HepG2 (cell line): ENCODE measurements at regions not wholly inside any gene's neighbourhood (a gene's known extent, or its start where the extent isn't known, plus 50 kb on each side); places are given as distances from the start of the nearest gene placed in this dataset.
A peak's percentile ranks its signal among the peaks of the same experiment; 100 is the strongest.

Experiments
- DMAP1 ChIP-seq: IDR thresholded peaks from 2 replicates; pipeline ENCODE4 v1.6.1; 2016
- GFI1 ChIP-seq: sonication (generic); formaldehyde crosslinking; IDR thresholded peaks from 2 replicates; pipeline ENCODE4 v1.5.0; 2020; ENCODE audit warnings: missing genetic modification reagents, mild to moderate bottlenecking, borderline replicate concordance
- HES4 ChIP-seq: sonication (generic); formaldehyde crosslinking; IDR thresholded peaks from 2 replicates; pipeline ENCODE4 v1.9.0; 2021; ENCODE audit warnings: mild to moderate bottlenecking, missing genetic modification reagents, borderline replicate concordance
- MAFK ChIP-seq, 2 experiments: IDR thresholded peaks in 1 of 2; conservative IDR thresholded peaks in 1 of 2; 2 replicates each; pipeline ENCODE4 v1.6.1; 2011; ENCODE audit warnings: improper control_type of control experiment in 2 of 2, low read length in 2 of 2
- MXI1 ChIP-seq: IDR thresholded peaks from 3 replicates; pipeline ENCODE4 v1.6.1; 2012; ENCODE audit warnings: low read depth, low read length, inconsistent platforms, borderline replicate concordance
- NCOA2 ChIP-seq: sonication (generic); formaldehyde crosslinking; IDR thresholded peaks from 2 replicates; pipeline ENCODE4 v1.8.0; 2022; ENCODE audit warnings: inconsistent platforms
- NFE2L1 ChIP-seq: sonication (generic); formaldehyde crosslinking; IDR thresholded peaks from 2 replicates; pipeline ENCODE4 v1.4.0; 2020; ENCODE audit warnings: missing genetic modification reagents, mild to moderate bottlenecking, borderline replicate concordance
- NR1H2 ChIP-seq: sonication (generic); formaldehyde crosslinking; IDR thresholded peaks from 2 replicates; pipeline ENCODE4 v1.8.1; 2022; ENCODE audit warnings: low read depth, missing genetic modification reagents, borderline replicate concordance
- RARG ChIP-seq: sonication (generic); formaldehyde crosslinking; IDR thresholded peaks from 2 replicates; pipeline ENCODE4 v1.4.0; 2020; ENCODE audit warnings: low read depth, mild to moderate bottlenecking, missing genetic modification reagents
- REPIN1 ChIP-seq: sonication (generic); formaldehyde crosslinking; IDR thresholded peaks from 2 replicates; pipeline ENCODE4 v1.8.0; 2022; ENCODE audit warnings: missing genetic modification reagents, low read depth, mild to moderate bottlenecking, borderline replicate concordance
- SALL1 ChIP-seq: sonication (generic); formaldehyde crosslinking; IDR thresholded peaks from 2 replicates; pipeline ENCODE4 v1.8.0; 2022; ENCODE audit warnings: mild to moderate bottlenecking, missing genetic modification reagents
- ZC3H13 ChIP-seq: sonication (generic); formaldehyde crosslinking; IDR thresholded peaks from 2 replicates; pipeline ENCODE4 v1.8.1; 2023; ENCODE audit warnings: mild to moderate bottlenecking, missing genetic modification reagents, moderate library complexity
- ZNF543 ChIP-seq: sonication (generic); formaldehyde crosslinking; IDR thresholded peaks from 2 replicates; pipeline ENCODE4 v1.4.0; 2020; ENCODE audit warnings: mild to moderate bottlenecking, missing genetic modification reagents
- ZNF572 ChIP-seq: sonication (generic); formaldehyde crosslinking; IDR thresholded peaks from 2 replicates; pipeline ENCODE4 v1.5.1; 2020; ENCODE audit warnings: mild to moderate bottlenecking, missing genetic modification reagents
- ZSCAN20 ChIP-seq: sonication (generic); formaldehyde crosslinking; IDR thresholded peaks from 2 replicates; pipeline ENCODE4 v1.4.0; 2020; ENCODE audit warnings: missing genetic modification reagents, mild to moderate bottlenecking, borderline replicate concordance
- ZSCAN25 ChIP-seq: sonication (generic); formaldehyde crosslinking; IDR thresholded peaks from 2 replicates; pipeline ENCODE4 v1.8.0; 2022; ENCODE audit warnings: mild to moderate bottlenecking, missing genetic modification reagents
- TF ChIP-seq, protein P1 (sequence below): sonication (generic); formaldehyde crosslinking; IDR thresholded peaks from 2 replicates; pipeline ENCODE4 v1.4.0; 2020; ENCODE audit warnings: missing genetic modification reagents
- TF ChIP-seq, protein P2 (sequence below): sonication (generic); formaldehyde crosslinking; IDR thresholded peaks from 2 replicates; pipeline ENCODE4 v1.8.0; 2022; ENCODE audit warnings: missing genetic modification reagents, mild to moderate bottlenecking, borderline replicate concordance
- TF ChIP-seq, protein P3 (sequence below): sonication (generic); formaldehyde crosslinking; IDR thresholded peaks from 2 replicates; pipeline ENCODE4 v1.9.0; 2021; ENCODE audit warnings: mild to moderate bottlenecking, missing genetic modification reagents

DNA sequence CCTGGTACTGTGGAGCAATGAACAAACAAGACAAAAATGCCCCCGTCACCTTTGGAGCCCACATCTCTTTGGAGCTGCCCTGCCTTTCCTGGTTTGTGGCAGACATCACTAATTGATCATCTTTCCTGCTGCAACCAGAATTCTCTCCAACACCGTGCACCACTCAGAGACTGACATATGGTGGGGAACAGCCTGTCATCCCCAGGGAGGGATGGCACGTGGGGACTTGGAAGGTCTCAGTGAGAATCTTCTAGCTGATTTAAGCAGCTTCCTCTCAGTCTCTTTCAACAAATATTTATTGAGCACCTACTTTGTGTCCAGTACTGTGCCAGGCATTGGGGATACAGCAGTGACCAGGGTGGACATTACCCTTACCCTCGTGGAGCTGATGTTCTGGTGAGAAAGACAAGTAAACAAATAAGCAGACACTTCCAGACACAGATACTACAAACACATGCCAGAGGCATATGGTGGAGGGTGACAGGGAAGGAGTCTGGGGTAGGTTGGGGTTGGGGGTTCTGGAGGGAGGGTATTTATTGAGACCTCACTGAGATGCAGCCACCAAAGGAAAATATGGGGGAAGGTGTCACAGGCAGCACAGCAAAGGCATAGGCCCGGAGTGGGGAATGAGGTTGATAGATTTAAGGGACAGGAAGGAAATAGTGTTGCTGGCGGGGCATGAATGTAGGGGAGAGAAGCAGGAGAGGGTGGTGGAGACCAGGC lies 82.3 kb downstream of the CEBPB start (continued):
- TF ChIP-seq, protein P1, sequence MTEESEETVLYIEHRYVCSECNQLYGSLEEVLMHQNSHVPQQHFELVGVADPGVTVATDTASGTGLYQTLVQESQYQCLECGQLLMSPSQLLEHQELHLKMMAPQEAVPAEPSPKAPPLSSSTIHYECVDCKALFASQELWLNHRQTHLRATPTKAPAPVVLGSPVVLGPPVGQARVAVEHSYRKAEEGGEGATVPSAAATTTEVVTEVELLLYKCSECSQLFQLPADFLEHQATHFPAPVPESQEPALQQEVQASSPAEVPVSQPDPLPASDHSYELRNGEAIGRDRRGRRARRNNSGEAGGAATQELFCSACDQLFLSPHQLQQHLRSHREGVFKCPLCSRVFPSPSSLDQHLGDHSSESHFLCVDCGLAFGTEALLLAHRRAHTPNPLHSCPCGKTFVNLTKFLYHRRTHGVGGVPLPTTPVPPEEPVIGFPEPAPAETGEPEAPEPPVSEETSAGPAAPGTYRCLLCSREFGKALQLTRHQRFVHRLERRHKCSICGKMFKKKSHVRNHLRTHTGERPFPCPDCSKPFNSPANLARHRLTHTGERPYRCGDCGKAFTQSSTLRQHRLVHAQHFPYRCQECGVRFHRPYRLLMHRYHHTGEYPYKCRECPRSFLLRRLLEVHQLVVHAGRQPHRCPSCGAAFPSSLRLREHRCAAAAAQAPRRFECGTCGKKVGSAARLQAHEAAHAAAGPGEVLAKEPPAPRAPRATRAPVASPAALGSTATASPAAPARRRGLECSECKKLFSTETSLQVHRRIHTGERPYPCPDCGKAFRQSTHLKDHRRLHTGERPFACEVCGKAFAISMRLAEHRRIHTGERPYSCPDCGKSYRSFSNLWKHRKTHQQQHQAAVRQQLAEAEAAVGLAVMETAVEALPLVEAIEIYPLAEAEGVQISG (CRISPR knock-in tag), result 0 out of 2 replicates have a peak, but pooled peaks have one; percentile 25
- TF ChIP-seq MAFK (conservative IDR thresholded peaks at IDR 0.05 in 1 of 2, IDR thresholded peaks at IDR 0.05 in 1 of 2; ENCODE audit: low read length in 2 of 2) (no peak), ZNF572 (peak; percentile 48; the same call in 1 of the 2 replicates), NFE2L1 (no peak), SALL1 (CRISPR knock-in tag) (peak; percentile 48), NR1H2 (CRISPR knock-in tag) (no peak), ZSCAN20 (CRISPR knock-in tag) (no peak), ZSCAN25 (0 out of 2 replicates have a peak, but pooled peaks have one; percentile 39), NCOA2 (CRISPR knock-in tag) (no peak; the same call in 1 of the 2 replicates), MXI1 (0 out of 3 replicates have a peak, but pooled peaks have one; percentile 24), REPIN1 (CRISPR knock-in tag) (peak; percentile 48; the same call in 1 of the 2 replicates), GFI1 (CRISPR knock-in tag) (no peak), RARG (CRISPR knock-in tag) (no peak), HES4 (0 out of 2 replicates have a peak, but pooled peaks have one; percentile 63), ZC3H13 (CRISPR knock-in tag) (no peak), ZNF543 (CRISPR knock-in tag) (0 out of 2 replicates have a peak, but pooled peaks have one; percentile 23), DMAP1 (CRISPR knock-in tag) (peak; percentile 43; the same call in 1 of the 2 replicates)
- TF ChIP-seq, protein P2, sequence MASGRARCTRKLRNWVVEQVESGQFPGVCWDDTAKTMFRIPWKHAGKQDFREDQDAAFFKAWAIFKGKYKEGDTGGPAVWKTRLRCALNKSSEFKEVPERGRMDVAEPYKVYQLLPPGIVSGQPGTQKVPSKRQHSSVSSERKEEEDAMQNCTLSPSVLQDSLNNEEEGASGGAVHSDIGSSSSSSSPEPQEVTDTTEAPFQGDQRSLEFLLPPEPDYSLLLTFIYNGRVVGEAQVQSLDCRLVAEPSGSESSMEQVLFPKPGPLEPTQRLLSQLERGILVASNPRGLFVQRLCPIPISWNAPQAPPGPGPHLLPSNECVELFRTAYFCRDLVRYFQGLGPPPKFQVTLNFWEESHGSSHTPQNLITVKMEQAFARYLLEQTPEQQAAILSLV (CRISPR knock-in tag), result no peak
- TF ChIP-seq, protein P3, sequence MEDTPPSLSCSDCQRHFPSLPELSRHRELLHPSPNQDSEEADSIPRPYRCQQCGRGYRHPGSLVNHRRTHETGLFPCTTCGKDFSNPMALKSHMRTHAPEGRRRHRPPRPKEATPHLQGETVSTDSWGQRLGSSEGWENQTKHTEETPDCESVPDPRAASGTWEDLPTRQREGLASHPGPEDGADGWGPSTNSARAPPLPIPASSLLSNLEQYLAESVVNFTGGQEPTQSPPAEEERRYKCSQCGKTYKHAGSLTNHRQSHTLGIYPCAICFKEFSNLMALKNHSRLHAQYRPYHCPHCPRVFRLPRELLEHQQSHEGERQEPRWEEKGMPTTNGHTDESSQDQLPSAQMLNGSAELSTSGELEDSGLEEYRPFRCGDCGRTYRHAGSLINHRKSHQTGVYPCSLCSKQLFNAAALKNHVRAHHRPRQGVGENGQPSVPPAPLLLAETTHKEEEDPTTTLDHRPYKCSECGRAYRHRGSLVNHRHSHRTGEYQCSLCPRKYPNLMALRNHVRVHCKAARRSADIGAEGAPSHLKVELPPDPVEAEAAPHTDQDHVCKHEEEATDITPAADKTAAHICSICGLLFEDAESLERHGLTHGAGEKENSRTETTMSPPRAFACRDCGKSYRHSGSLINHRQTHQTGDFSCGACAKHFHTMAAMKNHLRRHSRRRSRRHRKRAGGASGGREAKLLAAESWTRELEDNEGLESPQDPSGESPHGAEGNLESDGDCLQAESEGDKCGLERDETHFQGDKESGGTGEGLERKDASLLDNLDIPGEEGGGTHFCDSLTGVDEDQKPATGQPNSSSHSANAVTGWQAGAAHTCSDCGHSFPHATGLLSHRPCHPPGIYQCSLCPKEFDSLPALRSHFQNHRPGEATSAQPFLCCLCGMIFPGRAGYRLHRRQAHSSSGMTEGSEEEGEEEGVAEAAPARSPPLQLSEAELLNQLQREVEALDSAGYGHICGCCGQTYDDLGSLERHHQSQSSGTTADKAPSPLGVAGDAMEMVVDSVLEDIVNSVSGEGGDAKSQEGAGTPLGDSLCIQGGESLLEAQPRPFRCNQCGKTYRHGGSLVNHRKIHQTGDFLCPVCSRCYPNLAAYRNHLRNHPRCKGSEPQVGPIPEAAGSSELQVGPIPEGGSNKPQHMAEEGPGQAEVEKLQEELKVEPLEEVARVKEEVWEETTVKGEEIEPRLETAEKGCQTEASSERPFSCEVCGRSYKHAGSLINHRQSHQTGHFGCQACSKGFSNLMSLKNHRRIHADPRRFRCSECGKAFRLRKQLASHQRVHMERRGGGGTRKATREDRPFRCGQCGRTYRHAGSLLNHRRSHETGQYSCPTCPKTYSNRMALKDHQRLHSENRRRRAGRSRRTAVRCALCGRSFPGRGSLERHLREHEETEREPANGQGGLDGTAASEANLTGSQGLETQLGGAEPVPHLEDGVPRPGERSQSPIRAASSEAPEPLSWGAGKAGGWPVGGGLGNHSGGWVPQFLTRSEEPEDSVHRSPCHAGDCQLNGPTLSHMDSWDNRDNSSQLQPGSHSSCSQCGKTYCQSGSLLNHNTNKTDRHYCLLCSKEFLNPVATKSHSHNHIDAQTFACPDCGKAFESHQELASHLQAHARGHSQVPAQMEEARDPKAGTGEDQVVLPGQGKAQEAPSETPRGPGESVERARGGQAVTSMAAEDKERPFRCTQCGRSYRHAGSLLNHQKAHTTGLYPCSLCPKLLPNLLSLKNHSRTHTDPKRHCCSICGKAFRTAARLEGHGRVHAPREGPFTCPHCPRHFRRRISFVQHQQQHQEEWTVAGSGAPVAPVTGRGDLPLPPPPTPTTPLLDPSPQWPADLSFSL (CRISPR knock-in tag), result peak; percentile 28; the same call in 1 of the 2 replicates
